DMS114 treated with DMSO at 0.1 percent for 48 hours (cell line): ENCODE measurements at regions not wholly inside any gene's neighbourhood (a gene's known extent, or its start where the extent isn't known, plus 50 kb on each side); places are given as distances from the start of the nearest gene placed in this dataset.
"Not testable (repeated sequence)": the region's sequence is repeated elsewhere in the genome, so short reads cannot be mapped to it uniquely, and the experiment has no call there.

Experiments
- DNase-seq: peaks from one replicate; lab custom pipeline; 2025; ENCODE audit not compliant: unreplicated experiment; lab: John Stamatoyannopoulos, UW

- DNase-seq: no peak
These were observed 203.6 kb upstream of the AGTR2 start for GRCh38 chrX:115966920-115967319.

DNA sequence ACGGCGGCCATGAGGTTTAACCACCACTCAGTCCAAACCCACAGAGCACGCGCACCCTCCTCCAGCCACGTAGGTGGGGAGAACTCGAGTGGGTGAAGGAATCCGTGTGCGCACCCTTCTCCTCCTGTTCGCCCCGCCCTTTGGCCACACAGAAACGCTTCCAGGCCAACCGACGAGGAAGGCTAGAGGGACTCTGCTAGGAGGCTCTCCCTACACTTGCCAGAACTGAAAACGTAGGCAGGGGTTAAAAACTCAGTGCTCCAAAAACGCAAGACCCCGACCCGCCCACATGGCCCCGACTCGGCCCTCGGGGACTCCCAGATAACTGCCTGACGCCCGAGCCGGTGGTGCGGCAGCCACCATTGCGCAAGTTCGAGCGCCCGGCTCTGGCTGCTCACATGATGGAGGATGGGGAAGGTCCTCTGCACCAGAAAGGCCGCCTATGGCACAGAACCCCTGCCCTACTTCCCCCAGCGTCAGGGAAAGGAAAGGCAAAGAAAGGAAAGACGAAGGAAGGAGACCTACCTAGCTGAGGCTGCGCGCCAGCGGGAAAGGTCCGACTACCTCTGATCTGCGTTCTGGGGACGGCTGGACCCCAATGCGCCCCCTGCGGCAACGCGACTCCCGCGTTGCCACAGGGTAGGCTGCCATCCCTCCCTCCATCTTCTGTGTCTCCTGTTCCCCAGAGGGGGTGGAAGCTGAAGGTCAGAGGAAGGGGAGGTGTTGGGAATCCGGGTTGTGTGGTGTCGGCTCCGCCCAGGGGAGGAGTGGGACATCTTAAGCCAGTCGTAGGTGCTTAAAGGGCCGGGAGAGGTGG is 201.9 kb upstream of the AGTR2 start:
- DNase-seq: peak; percentile 48

DNA sequence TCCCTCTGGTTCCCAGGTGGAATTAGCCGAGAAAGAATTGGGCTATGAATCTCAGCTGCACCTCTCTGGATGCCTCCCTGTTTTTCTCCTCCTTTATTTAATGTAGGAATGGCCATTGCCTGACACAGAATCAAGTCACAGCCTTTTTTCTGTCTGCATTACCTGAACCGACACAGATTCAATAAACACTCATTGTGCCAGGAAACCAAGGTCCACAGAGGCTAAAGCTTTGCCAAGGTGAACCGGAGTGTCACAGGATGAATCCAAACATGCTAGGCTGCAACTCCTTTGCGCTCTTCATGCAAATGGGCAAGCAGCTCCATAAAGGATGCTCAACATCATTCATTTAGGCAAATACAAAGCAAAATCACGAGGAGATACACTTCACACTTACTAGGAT is 199.8 kb upstream of the AGTR2 start:
- no peak for DNase-seq

DNA sequence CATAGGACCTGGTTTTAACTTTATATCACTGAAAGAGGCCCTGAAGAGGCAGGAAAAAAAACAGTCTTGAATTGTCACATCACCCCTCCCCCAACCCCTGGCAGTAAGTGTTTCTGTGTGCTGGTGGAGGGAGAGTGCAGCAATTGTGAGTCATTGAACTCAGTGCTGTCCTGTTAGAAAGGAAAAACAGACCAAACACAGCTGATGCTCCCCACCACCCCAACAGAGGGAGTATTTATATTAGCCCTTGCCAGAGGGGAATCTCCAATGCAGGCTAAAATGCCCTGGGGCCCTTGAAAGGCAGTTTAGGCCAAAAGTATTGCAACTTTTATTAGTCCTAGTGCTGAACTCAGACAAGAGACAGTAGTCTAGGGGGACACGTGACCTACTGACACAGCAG is 197.8 kb upstream of the AGTR2 start:
- no peak for DNase-seq

GRCh38 chrX:115978068-115978467 is 192.5 kb upstream of the AGTR2 start:
- DNase-seq: no peak

DNA sequence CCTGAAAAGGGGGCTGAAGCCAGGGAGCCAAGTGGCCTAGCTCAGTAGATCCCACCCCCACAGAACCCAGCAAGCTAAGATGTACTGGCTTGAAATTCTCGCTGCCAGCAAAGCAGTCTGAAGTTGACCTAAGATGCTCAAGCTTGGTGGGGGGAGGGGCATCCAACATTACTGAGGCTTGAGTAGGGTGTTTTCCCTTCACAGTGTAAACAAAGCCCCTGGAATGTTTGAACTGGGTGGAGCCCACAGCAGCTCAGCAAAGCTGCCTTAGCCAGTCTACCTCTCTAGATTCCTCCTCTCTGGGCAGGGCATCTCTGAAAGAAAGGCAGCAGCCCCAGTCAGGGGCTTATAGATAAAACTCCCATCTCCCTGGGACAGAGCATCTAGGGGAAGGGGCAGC is 187.4 kb upstream of the AGTR2 start:
- DNase-seq: not testable (repeated sequence)

DNA sequence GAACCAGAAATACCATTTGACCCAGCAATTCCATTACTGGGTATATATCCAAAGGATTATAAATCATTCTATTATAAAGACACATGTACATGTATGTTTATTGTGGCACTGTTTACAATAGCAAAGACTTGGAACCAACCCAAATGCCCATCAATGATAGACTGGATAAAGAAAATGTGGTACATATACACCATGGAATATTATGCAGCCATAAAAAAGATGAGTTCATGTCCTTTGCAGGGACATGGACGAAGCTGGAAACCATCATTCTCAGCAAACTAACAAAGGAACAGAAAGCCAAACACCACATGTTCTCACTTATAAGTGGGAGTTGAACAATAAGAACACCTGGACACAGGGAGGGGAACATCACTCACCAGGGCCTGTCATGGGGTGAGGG is 183.1 kb upstream of the AGTR2 start:
- not testable (repeated sequence) for DNase-seq

- DNase-seq: peak; percentile 7
These were observed 181.7 kb upstream of the AGTR2 start for GRCh38 chrX:115988825-115989224.

GRCh38 chrX:115989686-115990085 is 180.9 kb upstream of the AGTR2 start:
- no peak for DNase-seq

DNA sequence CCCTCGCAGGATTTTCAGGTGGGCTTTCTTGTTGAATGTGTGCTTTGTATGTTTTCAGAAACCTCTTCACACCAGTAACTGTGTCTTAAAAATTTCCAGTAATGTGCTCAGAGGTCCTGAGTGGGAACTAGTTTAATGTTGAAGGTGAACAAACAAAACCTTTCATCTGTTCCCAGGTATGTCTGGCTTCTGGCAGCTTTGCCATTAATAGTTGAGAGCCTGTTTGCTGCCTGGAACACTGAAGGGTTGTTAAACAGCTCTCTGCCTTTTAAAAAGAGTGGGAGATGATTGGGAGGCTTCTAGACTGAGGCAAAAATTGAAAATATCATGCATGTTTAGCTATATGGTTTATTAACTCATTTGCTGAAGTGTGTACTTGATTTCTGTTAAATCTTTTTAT is 161.2 kb upstream of the AGTR2 start:
- DNase-seq: no peak

DNA sequence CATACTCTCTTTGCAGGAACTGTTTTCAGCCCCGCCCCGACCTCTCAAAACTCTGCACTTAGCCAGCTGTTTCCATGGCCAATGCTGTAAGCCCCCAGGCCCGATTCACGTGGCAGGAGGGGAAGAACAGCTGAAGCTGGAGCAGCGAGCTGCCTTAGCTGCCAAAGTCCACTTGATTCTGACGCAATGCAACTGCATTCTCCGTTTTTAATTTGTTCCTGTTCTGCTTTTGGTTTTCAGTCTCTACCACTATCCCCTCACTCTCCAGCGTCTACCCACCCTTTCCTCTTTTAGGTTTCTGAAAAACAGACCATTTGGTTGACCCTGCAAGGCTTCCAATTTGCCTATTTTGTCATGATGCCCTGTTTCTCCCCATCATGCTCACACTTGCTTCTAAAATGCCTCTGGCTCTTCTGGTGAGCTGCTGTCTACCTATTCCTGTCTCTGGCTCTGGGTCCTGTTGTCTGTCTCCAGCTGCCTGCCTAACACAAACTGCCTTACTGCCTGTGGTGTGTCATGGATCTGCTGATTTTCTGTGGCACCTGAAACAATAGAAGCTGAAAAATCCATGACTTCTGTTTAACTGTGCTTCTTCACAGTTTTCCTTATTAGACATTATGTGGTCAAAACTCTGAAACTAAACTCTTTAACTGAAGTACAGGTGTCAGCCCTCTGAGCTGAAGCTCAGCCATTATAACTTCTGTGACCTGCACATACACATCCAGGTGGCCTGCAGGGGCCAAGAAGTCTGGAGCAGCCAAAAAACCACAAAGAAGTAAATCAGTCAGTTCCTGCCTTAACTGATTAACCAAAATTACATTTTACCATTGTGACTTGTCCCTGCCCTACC is 160.5 kb upstream of the AGTR2 start:
- no peak for DNase-seq

- DNase-seq: no peak
These were observed 159.6 kb upstream of the AGTR2 start for GRCh38 chrX:116010939-116011338.

GRCh38 chrX:116031331-116031730 is 139.2 kb upstream of the AGTR2 start:
- DNase-seq: no peak
